ENCODE measurements at regions not wholly inside any gene's neighbourhood (a gene's known extent, or its start where the extent isn't known, plus 50 kb on each side); places are given as distances from the start of the nearest gene placed in this dataset.

DNA sequence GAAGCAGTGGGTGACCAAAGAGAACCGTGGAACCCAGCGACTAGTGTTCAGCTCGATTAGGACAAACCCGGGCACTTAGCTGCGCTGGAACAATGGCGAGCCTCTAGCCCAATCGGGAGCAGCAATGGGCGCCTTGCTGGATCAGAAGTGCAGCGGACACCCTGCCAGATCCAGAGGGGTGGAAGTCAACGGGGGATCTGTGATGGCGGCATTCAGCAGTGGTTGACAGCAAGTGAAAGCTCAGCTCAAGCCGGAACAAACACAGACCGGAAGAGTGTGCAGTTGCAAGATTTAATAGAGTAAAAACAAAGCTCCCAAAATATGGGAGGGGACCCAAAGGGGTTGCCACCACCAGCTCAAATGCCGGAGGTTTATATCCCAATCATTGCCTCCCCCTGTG is 478.7 kb upstream of the REG3G start:
- Histone ChIP-seq H3K4me3 (ENCODE audit: low read length) (no peak overlapping the region), H3K9ac (ENCODE audit: low read length) (no peak overlapping the region), H3K27me3 (replicated peaks; ENCODE audit: control insufficient read depth, insufficient read depth, low read length) (no peaks in the 10 kb centered on the region), H3K9me3 (ENCODE audit: control insufficient read depth, low read length) (no peaks in the 10 kb centered on the region), H3K4me1 (ENCODE audit: control insufficient read depth, insufficient read depth, low read length) (no peaks in the 10 kb centered on the region), H3K36me3 (ENCODE audit: control insufficient read depth, insufficient read depth, low read length, severe bottlenecking) (no peaks in the 10 kb centered on the region)
- no peak for DNase-seq (ENCODE audit: low read depth)

DNA sequence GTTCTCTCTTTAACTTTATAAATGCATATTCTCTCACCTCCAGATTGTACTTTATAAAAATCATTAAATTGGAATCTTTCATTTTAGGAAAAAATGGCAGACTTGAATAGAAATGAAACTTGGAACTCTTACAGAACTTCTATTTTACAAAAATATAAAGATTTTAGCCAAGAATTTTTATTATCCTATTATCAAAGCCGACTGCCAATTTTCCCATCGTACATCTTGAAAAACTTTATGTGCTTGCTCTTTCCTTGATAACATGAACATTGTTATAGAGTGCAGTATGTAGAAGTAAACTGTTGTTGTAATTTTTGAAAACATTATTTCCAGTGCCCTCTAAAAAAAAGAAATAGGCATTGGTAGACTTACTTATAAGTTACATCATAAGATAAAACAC is 475.7 kb upstream of the REG3G start:
- no peak for DNase-seq (ENCODE audit: low read depth)

DNA sequence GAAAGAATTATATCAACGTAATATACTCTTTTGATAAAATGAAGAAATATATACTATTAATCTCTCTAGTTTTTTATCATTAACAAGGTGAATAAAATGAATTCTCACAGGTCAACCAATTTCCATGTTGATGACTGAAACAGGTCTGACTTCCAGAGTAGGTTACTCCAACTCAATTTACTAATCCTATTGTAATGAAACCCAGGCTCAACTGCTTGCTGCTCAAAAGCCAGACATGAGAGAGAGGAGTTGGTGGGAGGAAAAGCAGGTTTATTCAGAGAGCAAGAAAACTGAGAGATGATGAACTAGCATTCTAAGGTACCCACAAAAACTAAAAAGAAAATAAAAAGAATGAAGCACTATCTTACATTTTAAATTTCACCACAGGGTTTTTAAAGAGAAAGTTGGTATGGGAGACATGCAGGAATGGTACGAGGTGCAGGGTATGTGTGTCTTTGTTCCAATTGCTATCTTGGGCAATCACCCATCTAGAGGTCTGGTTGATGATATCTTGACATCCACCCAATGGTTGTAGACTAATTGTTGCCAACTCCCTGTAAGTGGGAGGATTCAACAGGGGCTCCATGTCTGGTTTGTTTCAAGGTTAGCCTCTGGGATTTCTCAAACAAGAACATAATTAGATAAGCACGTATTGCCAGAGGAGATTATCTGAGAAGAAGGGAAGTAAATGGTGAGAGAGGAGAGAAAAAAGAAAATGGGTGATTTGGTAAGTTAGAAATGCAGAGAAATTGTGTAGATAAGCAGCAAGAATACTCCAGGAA is 471.4 kb upstream of the REG3G start:
- Histone ChIP-seq H3K4me3 (ENCODE audit: low read length) (no peak overlapping the region), H3K9me3 (ENCODE audit: control insufficient read depth, low read length) (peaks cover 4% of the 10 kb centered on the region), H3K36me3 (ENCODE audit: control insufficient read depth, insufficient read depth, low read length, severe bottlenecking) (no peaks in the 10 kb centered on the region), H3K4me1 (ENCODE audit: control insufficient read depth, insufficient read depth, low read length) (no peaks in the 10 kb centered on the region), H3K27me3 (replicated peaks; ENCODE audit: control insufficient read depth, insufficient read depth, low read length) (no peaks in the 10 kb centered on the region), H3K9ac (ENCODE audit: low read length) (no peak overlapping the region)
- no peak for DNase-seq (ENCODE audit: low read depth)

More for the DNA sequence above, 475.7 kb upstream of the REG3G start:
- H3K4me1 ChIP-seq (ENCODE audit: control insufficient read depth, insufficient read depth, low read length) = no peaks in the 10 kb centered on the region
- H3K36me3 ChIP-seq (ENCODE audit: control insufficient read depth, insufficient read depth, low read length, severe bottlenecking) = no peaks in the 10 kb centered on the region
- no peaks in the 10 kb centered on the region for H3K27me3 ChIP-seq (replicated peaks; ENCODE audit: control insufficient read depth, insufficient read depth, low read length)
- H3K9ac ChIP-seq (ENCODE audit: low read length) = no peak overlapping the region
- H3K9me3 ChIP-seq (ENCODE audit: control insufficient read depth, low read length) = no peaks in the 10 kb centered on the region
- H3K4me3 ChIP-seq (ENCODE audit: low read length) = no peak overlapping the region

DNA sequence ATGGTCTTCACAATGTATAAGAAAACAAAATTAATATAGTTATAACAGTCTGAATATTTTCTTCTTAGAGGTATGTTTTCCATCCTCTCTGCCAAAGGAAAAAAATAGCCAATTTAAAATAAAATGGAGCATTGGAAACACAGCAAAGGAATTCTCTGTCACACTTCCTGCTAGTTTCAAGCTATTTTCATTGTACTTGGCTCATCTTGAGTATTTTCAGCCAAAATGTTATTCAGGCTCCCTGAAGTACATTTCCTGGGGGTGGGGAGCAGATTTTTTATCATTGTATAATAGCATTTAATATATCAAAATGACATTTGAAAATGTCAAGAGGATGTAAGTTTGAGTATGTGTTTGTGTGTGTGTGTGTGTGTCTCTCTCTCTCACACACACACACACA is 463.6 kb upstream of the REG3G start:
- H3K4me3 ChIP-seq (ENCODE audit: low read length) = no peak overlapping the region
- no peaks in the 10 kb centered on the region for H3K9me3 ChIP-seq (ENCODE audit: control insufficient read depth, low read length)
- no peaks in the 10 kb centered on the region for H3K27me3 ChIP-seq (replicated peaks; ENCODE audit: control insufficient read depth, insufficient read depth, low read length)
- no peaks in the 10 kb centered on the region for H3K36me3 ChIP-seq (ENCODE audit: control insufficient read depth, insufficient read depth, low read length, severe bottlenecking)
- H3K4me1 ChIP-seq (ENCODE audit: control insufficient read depth, insufficient read depth, low read length) = no peaks in the 10 kb centered on the region
- no peak overlapping the region for H3K9ac ChIP-seq (ENCODE audit: low read length)
- DNase-seq (ENCODE audit: low read depth) = no peak

DNA sequence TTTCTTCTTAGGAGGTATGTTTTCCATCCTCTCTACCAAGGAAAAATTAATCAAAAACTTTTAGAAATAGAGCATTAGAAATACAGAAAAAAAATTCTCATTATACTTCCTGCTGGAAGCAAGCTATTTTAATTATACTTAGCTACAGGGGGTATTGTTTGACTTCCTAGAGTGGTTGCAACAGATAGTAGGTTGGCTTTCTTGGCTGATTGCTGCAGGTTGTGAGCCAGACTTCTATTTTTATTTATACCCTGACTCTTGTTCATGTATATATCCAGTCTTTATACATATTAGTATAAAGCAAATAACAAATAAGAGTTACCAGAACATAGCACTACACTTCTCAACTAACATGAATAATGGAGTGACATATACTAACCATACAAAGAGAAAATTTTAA is 460.8 kb upstream of the REG3G start:
- Histone ChIP-seq H3K27me3 (replicated peaks; ENCODE audit: control insufficient read depth, insufficient read depth, low read length) (no peaks in the 10 kb centered on the region), H3K36me3 (ENCODE audit: control insufficient read depth, insufficient read depth, low read length, severe bottlenecking) (no peaks in the 10 kb centered on the region), H3K9me3 (ENCODE audit: control insufficient read depth, low read length) (no peaks in the 10 kb centered on the region), H3K9ac (ENCODE audit: low read length) (no peak overlapping the region), H3K4me1 (ENCODE audit: control insufficient read depth, insufficient read depth, low read length) (no peaks in the 10 kb centered on the region), H3K4me3 (ENCODE audit: low read length) (no peak overlapping the region)
- no peak for DNase-seq (ENCODE audit: low read depth)

DNA sequence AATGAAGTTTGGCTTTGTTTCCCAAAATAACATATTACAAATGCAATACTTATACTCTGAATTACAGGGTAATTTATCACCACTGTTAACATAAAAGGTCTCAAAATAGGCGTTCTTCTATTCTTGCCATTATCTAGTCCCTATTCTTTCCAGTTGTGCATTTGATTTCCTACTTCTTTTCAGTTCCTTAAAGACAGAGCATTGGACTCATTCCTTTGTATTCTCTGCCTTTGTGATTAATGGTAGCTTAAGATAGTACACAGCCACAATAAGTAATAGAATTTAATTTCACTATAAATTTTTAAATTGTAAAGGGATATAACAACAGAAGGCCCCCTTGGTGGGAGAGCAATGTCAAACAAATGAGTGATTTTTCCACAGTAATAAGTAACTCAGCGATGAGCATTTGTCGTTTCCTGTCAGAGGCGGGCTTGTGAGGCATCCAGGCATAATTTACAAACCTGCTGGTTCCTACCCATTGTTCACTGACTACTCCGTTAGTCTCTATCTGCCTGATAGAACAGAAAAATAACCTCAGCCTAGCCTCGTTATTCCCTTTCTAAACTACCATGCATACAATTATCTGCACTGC is 456.6 kb upstream of the REG3G start:
- H3K9me3 ChIP-seq (ENCODE audit: control insufficient read depth, low read length) = peaks cover 3% of the 10 kb centered on the region
- DNase-seq (ENCODE audit: low read depth) = no peak
- no peak overlapping the region for H3K4me3 ChIP-seq (ENCODE audit: low read length)
- H3K4me1 ChIP-seq (ENCODE audit: control insufficient read depth, insufficient read depth, low read length) = no peaks in the 10 kb centered on the region
- no peak overlapping the region for H3K9ac ChIP-seq (ENCODE audit: low read length)
- no peaks in the 10 kb centered on the region for H3K27me3 ChIP-seq (replicated peaks; ENCODE audit: control insufficient read depth, insufficient read depth, low read length)
- H3K36me3 ChIP-seq (ENCODE audit: control insufficient read depth, insufficient read depth, low read length, severe bottlenecking) = no peaks in the 10 kb centered on the region

DNA sequence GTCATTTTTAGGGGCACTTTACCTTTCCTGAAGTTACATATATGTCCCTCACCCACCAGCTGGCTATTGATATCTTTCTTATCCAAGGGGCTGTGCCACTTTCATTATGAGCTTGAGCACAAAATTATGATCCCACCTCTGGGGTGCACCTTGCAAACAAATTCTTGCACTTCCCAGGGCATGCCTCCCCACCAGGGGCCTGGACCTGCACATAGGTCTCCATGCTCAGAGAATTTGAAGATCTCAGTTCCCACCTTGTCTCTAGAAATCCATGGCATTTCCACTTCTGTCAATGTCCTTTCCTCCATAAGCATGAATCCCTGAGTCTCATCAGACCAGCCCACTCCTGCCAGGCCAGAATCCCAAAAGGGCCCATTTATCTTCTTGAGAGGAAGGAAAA is 449.1 kb upstream of the REG3G start:
- Histone ChIP-seq H3K4me3 (ENCODE audit: low read length) (no peak overlapping the region), H3K27me3 (replicated peaks; ENCODE audit: control insufficient read depth, insufficient read depth, low read length) (no peaks in the 10 kb centered on the region), H3K9me3 (ENCODE audit: control insufficient read depth, low read length) (no peaks in the 10 kb centered on the region), H3K4me1 (ENCODE audit: control insufficient read depth, insufficient read depth, low read length) (no peaks in the 10 kb centered on the region), H3K36me3 (ENCODE audit: control insufficient read depth, insufficient read depth, low read length, severe bottlenecking) (no peaks in the 10 kb centered on the region), H3K9ac (ENCODE audit: low read length) (no peak overlapping the region)
- no peak for DNase-seq (ENCODE audit: low read depth)

DNA sequence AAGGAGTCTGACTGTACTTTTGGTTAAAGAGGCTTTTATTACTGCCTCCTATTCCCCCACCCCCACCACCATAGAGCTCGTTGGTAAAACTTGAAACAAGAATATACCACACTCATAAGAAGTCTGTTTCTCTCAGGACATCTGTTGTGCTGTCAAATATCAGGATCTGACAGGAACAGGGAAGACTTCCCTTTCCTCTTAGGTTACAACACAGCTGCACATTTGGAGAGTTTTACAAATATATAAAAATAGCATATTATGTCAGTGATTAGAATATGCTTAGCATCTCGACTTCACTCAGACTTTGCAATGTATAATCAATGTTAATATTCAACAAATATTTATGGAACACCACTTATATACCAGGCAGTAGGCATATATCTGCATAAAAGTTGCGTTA is 439.6 kb upstream of the REG3G start:
- no peaks in the 10 kb centered on the region for H3K36me3 ChIP-seq (ENCODE audit: control insufficient read depth, insufficient read depth, low read length, severe bottlenecking)
- no peak for DNase-seq (ENCODE audit: low read depth)
- H3K4me1 ChIP-seq (ENCODE audit: control insufficient read depth, insufficient read depth, low read length) = no peaks in the 10 kb centered on the region
- no peaks in the 10 kb centered on the region for H3K27me3 ChIP-seq (replicated peaks; ENCODE audit: control insufficient read depth, insufficient read depth, low read length)
- H3K9me3 ChIP-seq (ENCODE audit: control insufficient read depth, low read length) = no peaks in the 10 kb centered on the region
- H3K9ac ChIP-seq (ENCODE audit: low read length) = no peak overlapping the region
- H3K4me3 ChIP-seq (ENCODE audit: low read length) = no peak overlapping the region

DNA sequence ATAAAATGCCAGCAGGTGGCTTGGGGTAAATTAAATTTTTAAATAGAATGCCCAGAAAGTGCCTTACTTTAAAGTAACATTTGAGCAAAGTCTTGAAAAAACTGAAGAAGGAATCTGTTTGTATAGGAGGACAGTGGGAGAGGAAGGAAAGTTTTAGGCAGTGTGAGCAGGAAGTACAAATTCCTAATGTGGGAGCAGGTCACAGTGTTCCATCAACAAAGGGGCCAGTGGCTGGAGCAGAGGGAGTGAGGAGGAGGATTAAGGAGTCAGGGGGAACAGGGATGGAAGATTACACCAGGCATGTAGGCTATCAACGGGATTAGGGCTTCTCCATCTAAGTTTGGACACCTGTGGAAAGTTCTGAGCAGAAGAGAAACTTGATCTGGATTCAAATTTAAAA is 439.2 kb upstream of the REG3G start:
- no peak overlapping the region for H3K4me3 ChIP-seq (ENCODE audit: low read length)
- no peaks in the 10 kb centered on the region for H3K27me3 ChIP-seq (replicated peaks; ENCODE audit: control insufficient read depth, insufficient read depth, low read length)
- no peak for DNase-seq (ENCODE audit: low read depth)
- no peaks in the 10 kb centered on the region for H3K36me3 ChIP-seq (ENCODE audit: control insufficient read depth, insufficient read depth, low read length, severe bottlenecking)
- H3K9me3 ChIP-seq (ENCODE audit: control insufficient read depth, low read length) = no peaks in the 10 kb centered on the region
- H3K9ac ChIP-seq (ENCODE audit: low read length) = no peak overlapping the region
- no peaks in the 10 kb centered on the region for H3K4me1 ChIP-seq (ENCODE audit: control insufficient read depth, insufficient read depth, low read length)

DNA sequence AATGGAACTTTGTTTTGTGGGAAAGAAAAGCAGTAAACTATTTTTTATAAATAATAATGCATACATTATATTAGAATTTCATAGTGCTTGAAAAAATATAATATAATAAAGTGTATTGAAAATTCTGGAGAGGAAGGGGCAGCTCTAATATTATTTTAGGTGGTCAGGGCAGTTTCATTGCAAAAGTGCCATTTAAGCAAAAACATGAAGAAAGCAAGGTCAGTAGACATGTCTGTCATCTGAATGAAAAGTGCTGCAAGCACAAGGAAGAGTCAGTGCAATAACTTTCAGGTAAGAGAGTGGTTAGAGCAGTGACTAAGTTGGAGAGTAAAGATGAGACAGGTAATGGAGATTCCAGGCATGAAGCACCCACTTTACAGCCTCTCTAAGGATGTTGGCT is 435.6 kb upstream of the REG3G start:
- Histone ChIP-seq H3K36me3 (ENCODE audit: control insufficient read depth, insufficient read depth, low read length, severe bottlenecking) (no peaks in the 10 kb centered on the region), H3K9me3 (ENCODE audit: control insufficient read depth, low read length) (no peaks in the 10 kb centered on the region), H3K9ac (ENCODE audit: low read length) (no peak overlapping the region), H3K4me3 (ENCODE audit: low read length) (no peak overlapping the region), H3K4me1 (ENCODE audit: control insufficient read depth, insufficient read depth, low read length) (no peaks in the 10 kb centered on the region), H3K27me3 (replicated peaks; ENCODE audit: control insufficient read depth, insufficient read depth, low read length) (no peaks in the 10 kb centered on the region)
- DNase-seq (ENCODE audit: low read depth) = no peak

DNA sequence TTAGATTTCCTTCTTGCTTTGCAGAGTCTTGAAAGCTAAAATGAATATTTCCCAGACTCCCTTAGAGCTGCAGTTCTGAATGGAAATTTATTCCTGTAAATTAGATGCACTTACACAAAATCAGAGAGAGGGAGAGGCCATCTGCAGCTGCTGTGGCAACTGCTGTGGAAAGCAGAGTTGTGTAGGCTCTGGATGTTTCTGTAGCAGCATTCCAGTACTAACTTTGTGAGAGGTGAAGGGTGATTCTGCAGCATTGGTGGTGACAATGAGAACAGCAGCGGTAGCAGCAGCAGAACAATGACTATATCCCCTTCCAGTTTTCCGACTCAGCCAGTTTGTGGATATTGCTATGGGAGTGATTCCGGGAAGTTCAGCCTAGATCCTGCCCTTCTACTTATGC is 433.0 kb upstream of the REG3G start:
- no peaks in the 10 kb centered on the region for H3K27me3 ChIP-seq (replicated peaks; ENCODE audit: control insufficient read depth, insufficient read depth, low read length)
- H3K9ac ChIP-seq (ENCODE audit: low read length) = no peak overlapping the region
- no peaks in the 10 kb centered on the region for H3K4me1 ChIP-seq (ENCODE audit: control insufficient read depth, insufficient read depth, low read length)
- DNase-seq (ENCODE audit: low read depth) = no peak
- H3K36me3 ChIP-seq (ENCODE audit: control insufficient read depth, insufficient read depth, low read length, severe bottlenecking) = no peaks in the 10 kb centered on the region
- no peak overlapping the region for H3K4me3 ChIP-seq (ENCODE audit: low read length)
- no peaks in the 10 kb centered on the region for H3K9me3 ChIP-seq (ENCODE audit: control insufficient read depth, low read length)

DNA sequence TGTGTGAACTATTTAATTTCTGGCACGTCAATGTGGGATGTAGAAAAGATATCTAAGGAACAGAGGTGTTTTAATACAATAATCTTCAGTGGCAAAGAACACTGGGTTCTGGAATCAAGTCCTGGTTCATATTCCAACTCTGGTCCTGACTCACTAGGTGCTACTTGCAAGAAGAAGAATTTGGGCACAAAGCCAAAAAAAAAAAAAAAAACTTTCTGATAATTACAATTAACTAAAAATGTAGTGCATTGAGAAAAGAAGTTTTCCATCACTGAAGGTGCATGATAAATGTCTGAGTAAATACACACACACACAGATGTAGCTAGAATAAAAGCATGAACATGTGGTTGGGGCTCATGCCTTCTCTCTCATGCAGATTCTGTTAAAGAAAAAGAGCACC is 424.4 kb upstream of the REG3G start:
- no peaks in the 10 kb centered on the region for H3K9me3 ChIP-seq (ENCODE audit: control insufficient read depth, low read length)

More for the DNA sequence above, 424.4 kb upstream of the REG3G start:
- no peaks in the 10 kb centered on the region for H3K36me3 ChIP-seq (ENCODE audit: control insufficient read depth, insufficient read depth, low read length, severe bottlenecking)
- no peaks in the 10 kb centered on the region for H3K4me1 ChIP-seq (ENCODE audit: control insufficient read depth, insufficient read depth, low read length)
- no peak for DNase-seq (ENCODE audit: low read depth)
- H3K27me3 ChIP-seq (replicated peaks; ENCODE audit: control insufficient read depth, insufficient read depth, low read length) = no peaks in the 10 kb centered on the region
- H3K9ac ChIP-seq (ENCODE audit: low read length) = no peak overlapping the region
- H3K4me3 ChIP-seq (ENCODE audit: low read length) = no peak overlapping the region
